Midbrain (tissue), 1 donor: ENCODE measurements at regions not wholly inside any gene's neighbourhood (a gene's known extent, or its start where the extent isn't known, plus 50 kb on each side); places are given as distances from the start of the nearest gene placed in this dataset.

ENCODE experiments used
- DNase-seq: peaks from one replicate; lab custom pipeline; 2025; lab: John Stamatoyannopoulos, UW

GRCh38 chr13:26155568-26155967, 66.5 kb downstream of the RNF6 start:
- DNase-seq: no peak

- no peak for DNase-seq
Observed at GRCh38 chr13:26133851-26134250, 82.0 kb upstream of the SHISA2 start.

GRCh38 chr13:26133286-26133685, 81.5 kb upstream of the SHISA2 start:
- DNase-seq: no peak

- peak; percentile 15 for DNase-seq
Observed at GRCh38 chr13:26132756-26133155, 80.9 kb upstream of the SHISA2 start.

- no peak for DNase-seq
Observed at GRCh38 chr13:26128676-26129075, 76.9 kb upstream of the SHISA2 start.

GRCh38 chr13:26117620-26118019, 65.8 kb upstream of the SHISA2 start:
- DNase-seq: no peak

GRCh38 chr13:26112843-26113242, 61.0 kb upstream of the SHISA2 start:
- DNase-seq: no peak

GRCh38 chr13:26111797-26112196, 60.0 kb upstream of the SHISA2 start:
- DNase-seq: no peak
